HG03135 (cell line): ENCODE measurements at regions not wholly inside any gene's neighbourhood (a gene's known extent, or its start where the extent isn't known, plus 50 kb on each side); places are given as distances from the start of the nearest gene placed in this dataset.
"Not testable (repeated sequence)": the region's sequence is repeated elsewhere in the genome, so short reads cannot be mapped to it uniquely, and the experiment has no call there.

Source experiments
- ATAC-seq: cut with Tn5 transposase; IDR thresholded peaks from one replicate; pipeline ENCODE4 v1.9.1; 2021; ENCODE audit warnings: mild to moderate bottlenecking, moderate library complexity; ENCODE audit not compliant: unreplicated experiment

DNA sequence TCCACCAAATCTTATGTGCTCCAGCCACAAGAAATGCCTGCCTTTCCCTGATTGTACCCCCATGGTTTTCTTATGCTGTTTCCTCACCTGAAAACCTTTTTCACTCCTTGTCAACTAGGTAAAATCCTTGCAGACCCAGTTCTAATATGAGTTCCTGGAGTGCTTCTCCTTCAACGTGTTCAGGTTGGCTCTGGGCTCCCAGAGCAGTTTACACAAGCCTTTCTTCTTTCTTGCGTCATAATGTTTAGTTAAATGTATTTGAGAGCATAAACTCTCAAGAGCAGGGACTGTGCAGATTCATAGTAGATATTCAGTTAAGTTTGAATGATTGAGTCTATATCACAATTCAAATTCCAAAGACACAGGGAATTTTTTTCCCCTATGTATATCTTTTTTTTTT lies 484.8 kb upstream of the CCDC196 start:
- no peak for ATAC-seq

DNA sequence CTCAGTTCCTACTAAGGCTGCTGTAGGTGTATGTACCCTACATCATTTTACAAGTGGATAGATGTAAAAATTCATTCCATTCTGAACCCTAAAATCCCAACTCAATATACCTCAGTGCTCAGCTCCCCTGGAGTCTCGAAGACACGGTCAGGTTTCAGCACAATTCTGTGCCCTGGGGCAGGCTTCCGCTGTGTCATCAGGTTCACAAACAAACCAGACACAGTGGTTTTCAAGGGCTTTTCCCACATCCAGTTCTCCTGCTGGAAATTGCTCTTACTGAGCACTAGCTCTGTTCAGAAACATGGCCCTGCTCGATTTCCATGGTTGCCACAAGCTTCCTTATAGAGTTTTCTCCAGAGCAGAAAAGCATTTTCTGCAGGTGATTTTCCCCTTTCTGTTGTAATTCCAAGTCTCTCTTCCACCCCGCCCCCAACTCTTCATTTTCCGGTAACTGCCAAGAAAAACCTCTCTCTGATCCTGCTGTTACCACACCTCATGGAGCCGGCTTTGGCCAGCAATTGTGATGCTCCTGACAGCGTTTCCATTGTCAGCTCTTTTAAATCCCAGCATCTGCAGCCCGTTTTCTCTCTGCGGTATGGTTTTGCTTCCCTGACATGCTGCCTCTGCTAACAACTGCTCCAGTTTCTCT lies 483.0 kb upstream of the CCDC196 start:
- no peak for ATAC-seq

DNA sequence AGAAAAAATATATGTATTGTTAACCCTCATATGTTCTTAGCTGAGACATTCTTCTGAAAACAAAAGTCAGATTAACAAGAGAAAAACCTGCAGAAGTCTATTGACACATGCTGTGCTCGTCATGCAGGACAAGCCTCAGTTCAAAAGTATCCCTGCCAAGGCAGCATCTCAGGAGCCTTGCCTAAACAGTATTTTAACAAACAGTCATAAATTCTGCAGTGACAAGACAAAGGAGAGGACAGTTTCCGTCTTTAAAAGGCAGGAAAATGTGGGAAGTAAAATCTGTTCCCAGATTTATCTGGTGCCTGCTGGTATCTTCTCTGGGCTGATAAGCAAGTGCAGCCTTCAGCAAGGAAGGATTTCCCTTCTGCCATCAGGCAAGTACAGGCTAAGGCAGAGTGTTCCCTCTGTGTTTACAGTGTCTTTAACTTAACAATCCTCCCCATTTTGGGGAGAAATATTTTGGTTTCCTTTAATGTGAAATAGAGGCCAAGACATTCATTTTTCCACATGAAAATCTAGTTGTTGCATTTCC lies 480.2 kb upstream of the CCDC196 start:
- ATAC-seq, result no peak

DNA sequence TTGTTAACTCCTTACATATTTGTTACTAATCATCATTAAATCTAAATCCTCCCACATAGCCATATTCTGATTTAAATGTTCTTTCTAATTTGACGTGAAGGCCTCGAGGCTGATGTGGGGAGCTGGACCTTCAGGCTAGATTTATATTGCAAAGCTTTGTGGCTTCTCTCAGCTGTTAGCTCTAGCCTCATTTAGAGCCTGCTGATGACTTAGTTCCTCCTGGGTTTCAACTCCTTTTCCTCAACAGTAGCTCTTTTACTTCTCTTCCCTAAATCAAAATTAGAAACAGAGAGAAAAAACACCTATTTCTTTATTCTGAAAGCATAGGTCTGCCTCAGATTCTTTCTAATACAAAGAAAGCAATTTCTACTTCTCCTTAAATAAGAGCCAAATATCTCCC lies 477.5 kb upstream of the CCDC196 start:
- ATAC-seq, result no peak

DNA sequence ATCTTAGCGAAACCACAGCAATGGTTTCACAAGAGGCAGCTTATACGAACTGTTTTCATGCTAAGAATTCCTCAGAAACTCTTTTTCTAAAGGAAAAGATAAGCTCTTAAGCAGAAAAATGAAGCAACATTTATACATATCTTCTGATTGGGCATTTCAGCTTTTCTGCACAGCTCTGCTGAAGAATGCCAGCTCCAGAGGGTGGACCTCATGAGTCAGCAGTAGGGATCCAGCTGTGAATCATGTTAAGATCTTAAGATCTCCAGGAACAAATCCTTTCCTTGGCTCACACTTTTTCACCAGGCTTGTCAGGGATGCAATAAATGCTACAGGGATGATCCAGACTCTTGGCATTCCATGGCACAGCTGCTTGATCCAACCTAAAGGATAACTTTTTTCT lies 477.1 kb upstream of the CCDC196 start:
- ATAC-seq, result no peak

DNA sequence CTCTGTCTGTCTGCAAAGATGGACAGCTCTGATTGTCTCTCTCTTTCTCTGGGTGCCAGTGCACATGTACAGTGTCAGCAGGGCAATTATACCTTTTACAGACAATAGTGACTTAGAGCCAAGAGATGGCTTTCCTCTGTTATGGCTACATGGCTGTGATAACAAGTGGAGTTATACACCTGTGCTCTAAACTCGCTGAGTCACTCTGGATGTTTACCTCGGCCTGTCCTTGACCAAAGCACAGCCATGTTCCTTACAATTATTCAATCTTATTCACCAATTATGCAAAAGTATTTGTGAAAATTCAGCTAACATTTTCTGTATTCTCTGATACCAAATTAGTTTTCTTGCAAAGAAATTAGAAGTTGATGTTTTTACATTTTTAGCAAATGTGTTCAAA lies 475.5 kb upstream of the CCDC196 start:
- no peak for ATAC-seq

DNA sequence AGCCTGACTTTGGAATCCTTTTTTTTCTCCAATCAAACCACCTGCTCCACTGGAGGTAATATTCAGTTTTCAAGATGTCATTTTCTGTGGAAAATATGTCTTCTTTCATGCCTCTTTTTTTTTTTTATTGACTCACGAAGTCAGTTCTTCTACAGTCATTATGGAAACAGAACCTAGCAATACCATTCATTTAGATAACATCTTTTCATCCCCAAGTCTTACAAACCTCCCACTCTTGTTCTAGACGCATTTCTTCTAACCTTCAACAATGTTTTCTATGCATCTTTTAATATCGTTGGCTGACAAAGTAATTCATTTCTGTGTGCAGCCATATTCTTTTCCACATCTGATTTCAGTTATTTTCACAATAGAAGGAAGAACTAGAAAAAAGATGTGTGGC lies 474.3 kb upstream of the CCDC196 start:
- no peak for ATAC-seq

DNA sequence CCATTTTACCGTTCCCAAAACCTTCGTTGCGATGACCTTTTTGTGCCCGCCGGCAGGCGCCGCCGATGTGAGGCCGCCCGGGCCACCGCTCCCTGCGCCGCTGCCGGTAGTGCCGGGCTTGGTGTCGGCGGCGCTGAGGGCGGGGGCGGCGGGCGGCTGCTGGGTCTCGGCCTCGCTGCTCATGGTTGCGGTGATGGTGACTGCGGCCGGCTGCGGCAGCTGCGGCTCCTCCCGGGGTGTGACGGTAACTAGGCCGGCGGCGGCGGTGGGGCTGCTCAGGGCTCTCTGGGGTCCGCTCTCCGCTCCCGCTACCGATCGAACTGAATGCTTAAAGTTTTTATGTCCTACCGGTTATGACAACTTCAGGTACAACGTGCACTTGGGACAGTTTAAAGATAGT lies 472.6 kb upstream of the CCDC196 start:
- ATAC-seq, result not testable (repeated sequence)

DNA sequence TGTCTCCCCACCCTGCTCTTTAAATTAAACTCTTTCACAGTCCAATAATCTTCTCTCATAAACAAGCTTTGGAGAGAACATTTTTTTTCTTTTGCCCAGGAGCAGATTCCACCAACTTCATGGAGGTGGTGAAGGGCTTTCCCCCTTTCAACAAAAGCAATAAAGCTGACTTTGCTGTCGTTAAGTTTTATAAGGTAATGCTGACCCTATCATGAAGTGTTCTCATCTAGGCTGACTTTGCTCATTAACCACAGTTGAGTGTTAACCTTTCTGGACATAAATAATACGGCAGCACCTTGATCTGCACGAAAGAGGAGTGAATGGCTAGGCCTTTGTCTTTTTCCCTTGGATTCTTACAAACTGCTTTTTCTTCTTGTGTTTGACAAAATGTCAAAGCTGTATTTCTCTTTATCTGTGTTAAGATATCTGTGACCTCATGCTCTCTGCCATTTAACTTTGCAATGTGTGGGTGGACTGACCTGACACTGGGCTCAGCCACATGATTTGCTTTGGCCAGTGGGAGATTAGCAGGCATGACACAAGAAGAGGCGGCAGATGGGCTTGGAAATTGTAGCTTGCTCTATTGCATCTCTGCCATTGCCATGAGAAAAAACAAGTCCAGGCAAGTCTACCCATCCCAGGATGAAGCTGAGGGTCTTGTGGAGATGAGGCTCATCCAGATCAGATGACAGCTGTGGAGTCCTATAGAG lies 470.9 kb upstream of the CCDC196 start:
- ATAC-seq, result no peak

DNA sequence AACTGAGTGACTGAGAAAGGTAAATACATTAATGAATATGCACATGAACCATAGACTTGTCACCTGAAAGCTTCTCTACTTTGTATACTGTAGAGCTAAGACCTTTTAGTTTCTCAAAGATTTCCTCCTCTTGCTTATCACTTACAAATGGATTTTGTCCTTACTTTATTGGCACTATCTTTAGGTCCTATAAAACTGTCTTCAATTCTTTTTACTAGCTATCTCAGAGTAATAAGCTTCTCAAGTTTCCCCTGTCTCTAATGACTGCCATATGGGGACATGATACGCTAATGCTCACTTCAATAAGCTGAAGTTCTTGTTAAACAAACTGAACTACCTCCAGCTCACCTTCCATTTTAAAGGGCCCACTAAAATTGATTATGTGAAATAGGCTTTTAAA lies 468.2 kb upstream of the CCDC196 start:
- no peak for ATAC-seq

DNA sequence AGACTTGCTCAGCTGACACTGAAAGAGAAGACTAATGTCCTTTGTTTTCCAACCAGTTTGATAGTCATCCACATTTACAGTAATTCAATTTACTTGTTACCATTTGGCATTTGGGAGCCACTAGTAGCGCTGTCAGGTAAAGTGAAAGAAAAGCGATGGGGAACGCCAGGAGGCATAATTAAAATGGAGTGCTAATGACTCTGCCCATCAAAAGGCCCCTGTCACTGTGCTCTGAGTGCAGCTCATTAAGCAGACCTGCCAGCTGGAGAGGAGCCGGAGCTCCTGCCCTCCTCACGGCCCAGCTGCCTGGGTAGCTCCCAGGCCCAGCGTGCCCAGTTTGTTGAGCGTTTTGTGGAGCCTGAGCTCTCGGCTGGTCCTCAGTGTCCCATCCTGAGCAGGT lies 463.6 kb upstream of the CCDC196 start:
- no peak for ATAC-seq

DNA sequence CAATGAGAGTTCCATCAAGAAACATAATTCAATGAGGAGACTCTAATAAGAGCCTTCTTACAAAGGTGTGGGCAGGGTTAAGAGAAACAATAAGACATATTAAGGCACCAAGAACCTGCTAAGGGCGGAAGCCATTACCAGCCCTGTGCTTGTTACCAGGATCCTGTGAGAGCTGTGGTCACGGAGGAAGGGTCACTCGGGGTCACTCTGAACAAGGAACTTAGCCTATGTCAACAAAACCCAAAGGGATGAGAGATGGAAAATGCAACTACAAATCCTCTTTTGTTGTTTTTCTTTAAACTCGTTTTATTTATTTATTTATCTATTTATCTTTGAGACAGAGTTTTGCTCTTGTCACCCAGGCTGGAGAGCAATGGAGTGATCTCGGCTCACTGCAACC lies 460.4 kb upstream of the CCDC196 start:
- ATAC-seq, result no peak

DNA sequence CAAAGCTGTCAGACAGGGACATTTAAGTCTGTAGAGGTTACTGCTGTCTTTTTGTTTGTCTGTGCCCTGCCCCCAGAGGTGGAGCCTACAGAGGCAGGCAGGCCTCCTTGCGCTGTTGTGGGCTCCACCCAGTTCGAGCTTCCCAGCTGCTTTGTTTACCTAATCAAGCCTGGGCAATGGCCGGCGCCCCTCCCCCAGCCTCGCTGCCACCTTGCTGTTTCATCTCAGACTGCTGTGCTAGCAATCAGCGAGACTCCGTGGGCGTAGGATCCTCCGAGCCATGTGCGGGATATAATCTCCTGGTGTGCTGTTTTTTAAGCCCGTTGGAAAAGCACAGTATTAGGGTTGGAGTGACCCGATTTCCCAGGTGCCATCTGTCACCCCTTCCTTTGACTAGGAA lies 454.2 kb upstream of the CCDC196 start:
- not testable (repeated sequence) for ATAC-seq

DNA sequence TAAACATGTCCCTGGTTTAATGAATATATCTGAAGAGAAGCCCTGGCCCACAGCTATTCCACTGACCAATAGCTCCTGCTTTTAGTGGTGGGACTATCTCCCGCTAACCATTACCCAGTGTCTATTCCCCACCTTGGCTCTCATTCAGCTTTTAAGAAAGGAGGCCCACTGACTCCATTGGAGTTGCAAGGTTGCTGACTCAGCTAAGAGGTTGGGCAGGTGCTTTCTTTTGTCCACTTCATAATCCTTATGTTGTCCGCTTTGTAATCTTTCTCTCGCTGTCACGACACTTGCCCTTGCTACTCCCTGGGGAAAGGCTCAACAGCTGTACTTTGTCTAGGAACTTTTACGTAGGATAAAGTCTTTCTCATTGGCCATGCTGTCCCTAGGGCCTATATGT lies 453.4 kb upstream of the CCDC196 start:
- ATAC-seq, result no peak

DNA sequence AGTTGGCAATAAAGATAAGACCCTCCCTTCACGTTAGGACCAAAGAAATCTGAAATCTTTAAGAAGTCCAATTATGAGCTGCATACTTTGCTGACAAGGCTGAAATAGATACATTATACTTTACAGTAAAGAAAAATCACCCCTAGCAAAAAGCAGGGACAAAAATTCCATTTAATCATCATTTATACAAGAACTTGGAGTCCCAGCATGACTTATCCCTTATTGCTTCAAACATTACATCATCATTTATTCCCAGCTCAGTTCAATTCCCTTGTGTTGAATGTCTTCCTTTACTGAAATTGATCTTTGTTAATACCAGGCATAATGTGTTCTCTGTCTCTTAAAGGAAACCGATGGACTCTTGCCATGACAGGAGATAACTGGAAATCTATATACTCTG lies 449.6 kb upstream of the CCDC196 start:
- ATAC-seq, result no peak

DNA sequence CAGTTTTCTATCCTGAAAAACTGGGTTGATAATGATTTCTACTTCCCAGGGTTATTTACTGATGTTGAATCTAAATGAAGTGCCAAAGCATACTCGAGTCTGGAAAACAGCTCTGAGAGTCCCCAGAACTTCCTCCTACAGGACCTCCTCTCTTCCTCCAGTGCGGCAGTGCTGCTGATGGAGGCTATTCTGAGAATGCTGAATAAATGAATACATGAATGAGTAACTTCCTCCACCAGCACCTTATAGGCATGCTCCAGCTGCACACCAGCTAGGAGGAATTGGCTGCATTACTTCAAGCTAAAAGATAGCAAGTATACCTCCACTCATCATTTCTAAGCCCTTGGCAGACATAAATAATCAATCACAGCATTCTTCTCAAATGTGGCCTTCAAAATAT lies 448.8 kb upstream of the CCDC196 start:
- ATAC-seq, result no peak

DNA sequence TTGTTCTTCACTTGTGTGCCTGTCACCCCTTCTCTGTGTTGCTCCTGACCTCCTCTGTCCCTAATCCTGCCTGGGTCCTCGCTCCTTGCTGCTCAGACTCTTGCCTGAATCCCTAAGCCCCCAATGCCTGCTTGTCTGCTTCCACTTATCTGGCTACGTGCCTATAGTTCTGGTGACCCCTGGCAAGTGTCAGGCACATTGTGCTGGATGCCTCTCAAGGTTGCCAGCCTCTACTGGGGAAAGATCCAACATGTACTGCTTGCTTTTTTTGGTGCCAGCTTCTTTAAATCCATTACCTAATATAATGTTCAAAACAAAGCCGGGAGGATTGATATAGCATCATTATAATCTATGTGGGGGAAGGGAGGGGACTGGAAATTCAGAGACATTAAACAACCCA lies 448.0 kb upstream of the CCDC196 start:
- ATAC-seq, result no peak

DNA sequence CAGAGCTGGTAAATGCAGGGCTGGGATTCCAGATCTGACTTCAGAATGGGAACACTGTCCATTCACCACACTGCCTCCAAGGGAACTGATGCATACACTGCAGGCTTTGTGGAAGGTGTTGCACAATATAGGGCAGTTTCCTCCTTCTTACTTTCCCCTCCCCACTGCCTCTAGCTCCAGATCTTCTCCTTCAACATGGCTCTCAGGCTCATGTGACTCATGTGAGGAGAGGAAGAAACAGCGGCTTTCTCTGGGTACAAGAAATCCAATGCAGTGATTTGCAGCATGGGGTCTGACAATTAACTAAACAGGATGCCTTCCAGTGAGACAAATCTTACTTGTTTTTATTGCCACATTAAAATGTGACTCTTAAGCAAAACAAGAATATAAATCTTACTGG lies 447.6 kb upstream of the CCDC196 start:
- ATAC-seq, result no peak

DNA sequence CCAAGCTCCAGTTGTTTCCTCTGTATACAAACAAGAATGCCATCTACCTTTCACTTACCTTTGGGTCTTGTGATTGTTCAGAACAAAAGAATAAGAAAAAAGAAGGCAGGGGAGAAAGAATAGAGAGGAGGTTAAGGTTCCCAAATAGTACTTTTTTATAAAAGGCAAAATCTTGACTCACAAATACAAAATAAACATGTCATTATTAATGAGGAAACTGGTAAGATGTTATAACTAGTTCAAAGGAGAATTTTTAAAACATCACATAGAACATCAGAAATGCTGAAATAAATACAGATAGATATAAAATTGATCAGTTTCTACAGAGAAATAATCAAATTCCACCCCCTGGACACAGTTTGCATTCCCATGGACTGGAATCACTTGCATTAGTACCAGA lies 446.7 kb upstream of the CCDC196 start:
- no peak for ATAC-seq

DNA sequence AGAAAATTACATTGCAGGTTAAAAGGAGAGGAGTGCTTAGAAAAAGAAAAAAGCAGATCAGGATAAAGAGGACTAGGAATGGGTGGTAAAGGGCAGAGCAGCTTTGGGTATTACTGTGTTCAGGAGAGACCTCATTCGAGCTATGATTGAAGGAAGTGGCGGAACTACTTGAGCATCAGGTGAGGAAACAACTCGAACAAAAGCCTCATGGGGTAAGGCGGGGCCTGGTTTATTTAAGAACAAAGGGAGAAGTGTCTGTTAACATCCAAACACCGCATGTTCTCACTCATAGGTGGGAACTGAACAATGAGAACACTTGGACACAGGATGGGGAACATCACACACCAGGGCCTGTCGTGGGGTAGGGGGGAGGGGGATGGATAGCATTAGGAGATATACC lies 444.6 kb upstream of the CCDC196 start:
- ATAC-seq, result no peak

DNA sequence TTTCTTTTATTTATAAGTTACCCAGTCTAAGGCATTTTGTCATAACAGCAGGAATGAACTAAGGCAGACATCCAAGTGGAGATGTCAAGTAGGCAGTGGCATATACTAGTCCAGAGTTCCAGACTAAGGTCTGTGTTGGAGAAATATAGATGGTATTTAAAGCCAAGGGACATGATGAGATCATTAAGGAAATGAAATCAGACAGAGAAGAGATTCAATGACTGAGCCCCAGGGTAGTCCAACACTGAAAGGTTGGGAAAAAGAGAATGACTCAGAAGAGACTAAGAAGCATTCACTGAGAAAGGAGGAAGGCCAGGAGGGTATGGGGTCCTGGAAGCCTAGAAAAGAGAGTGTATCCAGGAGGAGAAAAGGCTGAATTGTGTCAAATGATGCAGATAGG lies 442.2 kb upstream of the CCDC196 start:
- no peak for ATAC-seq

DNA sequence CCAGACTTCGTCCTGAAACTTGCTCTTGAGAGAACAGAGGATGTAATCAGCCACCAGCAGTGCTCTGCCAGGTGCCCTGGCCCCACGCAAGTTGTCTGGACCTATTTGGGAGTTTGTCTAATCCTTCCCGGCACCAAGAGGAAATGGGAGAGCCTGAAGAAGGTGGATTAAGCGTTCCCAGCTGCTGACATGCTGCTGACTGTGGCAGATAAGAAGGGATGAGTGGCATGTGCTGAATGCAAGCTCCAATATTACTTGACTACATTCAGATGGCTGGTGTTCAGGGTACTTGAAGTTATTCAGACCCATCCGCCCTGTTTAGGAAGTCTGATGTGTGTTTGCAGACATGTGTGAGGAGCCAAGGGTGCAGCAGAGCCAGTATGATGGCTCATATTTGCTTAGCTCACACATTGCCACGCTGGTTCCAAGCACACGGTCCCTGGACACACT lies 440.6 kb upstream of the CCDC196 start:
- ATAC-seq, result no peak

DNA sequence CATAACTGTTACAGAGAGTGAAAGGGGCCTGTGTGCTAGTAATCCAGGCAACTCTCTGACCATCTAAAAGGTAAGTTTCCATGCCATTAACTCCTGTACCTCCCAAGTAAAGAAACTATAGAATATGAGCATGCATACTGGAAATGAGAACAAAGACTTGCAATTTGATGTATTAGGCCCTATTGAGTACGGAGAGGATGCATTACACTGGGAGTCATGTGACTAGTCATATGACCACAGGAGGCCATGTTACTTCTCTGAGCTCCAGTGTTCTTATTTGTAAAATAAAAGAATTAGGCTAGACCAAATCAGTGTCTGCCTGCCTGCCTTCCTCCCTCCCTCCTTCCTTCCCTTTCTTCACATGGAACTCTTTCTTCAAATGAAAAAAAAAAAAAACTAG lies 440.1 kb upstream of the CCDC196 start:
- no peak for ATAC-seq
